Fibroblast of pulmonary artery (primary cell): ENCODE measurements at regions not wholly inside any gene's neighbourhood (a gene's known extent, or its start where the extent isn't known, plus 50 kb on each side); places are given as distances from the start of the nearest gene placed in this dataset.

Experiments
- DNase-seq: peaks from one replicate; pipeline ENCODE4 v3.0.0-alpha.2; 2010; ENCODE audit warnings: low read depth
- H3K4me3 ChIP-seq: replicated peaks from 2 replicates; pipeline ENCODE4 v1.5.1; 2011; ENCODE audit warnings: low read depth, mild to moderate bottlenecking, control low read depth, low read length, moderate library complexity
- TF ChIP-seq, protein P1 (sequence below): IDR thresholded peaks from 2 replicates; pipeline ENCODE4 v1.5.1; 2011; ENCODE audit warnings: mild to moderate bottlenecking, control low read depth, low read length, inconsistent platforms; ENCODE audit errors: missing control alignments

- H3K4me3 ChIP-seq, result no peak overlapping the region
- no peak for DNase-seq
- TF ChIP-seq, protein P1, sequence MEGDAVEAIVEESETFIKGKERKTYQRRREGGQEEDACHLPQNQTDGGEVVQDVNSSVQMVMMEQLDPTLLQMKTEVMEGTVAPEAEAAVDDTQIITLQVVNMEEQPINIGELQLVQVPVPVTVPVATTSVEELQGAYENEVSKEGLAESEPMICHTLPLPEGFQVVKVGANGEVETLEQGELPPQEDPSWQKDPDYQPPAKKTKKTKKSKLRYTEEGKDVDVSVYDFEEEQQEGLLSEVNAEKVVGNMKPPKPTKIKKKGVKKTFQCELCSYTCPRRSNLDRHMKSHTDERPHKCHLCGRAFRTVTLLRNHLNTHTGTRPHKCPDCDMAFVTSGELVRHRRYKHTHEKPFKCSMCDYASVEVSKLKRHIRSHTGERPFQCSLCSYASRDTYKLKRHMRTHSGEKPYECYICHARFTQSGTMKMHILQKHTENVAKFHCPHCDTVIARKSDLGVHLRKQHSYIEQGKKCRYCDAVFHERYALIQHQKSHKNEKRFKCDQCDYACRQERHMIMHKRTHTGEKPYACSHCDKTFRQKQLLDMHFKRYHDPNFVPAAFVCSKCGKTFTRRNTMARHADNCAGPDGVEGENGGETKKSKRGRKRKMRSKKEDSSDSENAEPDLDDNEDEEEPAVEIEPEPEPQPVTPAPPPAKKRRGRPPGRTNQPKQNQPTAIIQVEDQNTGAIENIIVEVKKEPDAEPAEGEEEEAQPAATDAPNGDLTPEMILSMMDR, result no peak
Observed at GRCh38 chr1:74835051-74835450, 102.1 kb downstream of the TYW3 start.

DNA sequence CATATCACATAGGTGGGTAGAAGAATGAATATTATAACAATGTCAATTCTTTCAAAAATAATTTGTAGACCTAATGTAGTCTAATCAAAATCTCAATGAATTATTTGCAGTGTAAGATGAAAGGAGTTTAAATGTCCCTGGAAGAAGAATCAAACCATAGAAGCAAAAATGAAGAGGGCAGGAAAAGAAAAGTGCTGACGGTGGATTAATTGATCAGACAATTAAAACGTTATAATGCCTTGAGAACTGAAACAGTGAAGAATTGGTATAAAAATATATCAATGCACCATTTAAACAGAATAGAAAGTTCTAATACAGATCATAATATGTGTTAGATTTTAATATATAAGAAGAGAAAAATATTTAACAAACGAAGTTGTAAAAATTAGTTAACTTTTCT lies 109.8 kb downstream of the TYW3 start:
- TF ChIP-seq, protein P1, result no peak

GRCh38 chr1:74847715-74848114 lies 114.8 kb downstream of the TYW3 start:
- TF ChIP-seq, protein P1, result no peak
- no peak for DNase-seq

More for the DNA sequence above, 109.8 kb downstream of the TYW3 start:
- DNase-seq, result no peak
- no peak overlapping the region for H3K4me3 ChIP-seq

DNA sequence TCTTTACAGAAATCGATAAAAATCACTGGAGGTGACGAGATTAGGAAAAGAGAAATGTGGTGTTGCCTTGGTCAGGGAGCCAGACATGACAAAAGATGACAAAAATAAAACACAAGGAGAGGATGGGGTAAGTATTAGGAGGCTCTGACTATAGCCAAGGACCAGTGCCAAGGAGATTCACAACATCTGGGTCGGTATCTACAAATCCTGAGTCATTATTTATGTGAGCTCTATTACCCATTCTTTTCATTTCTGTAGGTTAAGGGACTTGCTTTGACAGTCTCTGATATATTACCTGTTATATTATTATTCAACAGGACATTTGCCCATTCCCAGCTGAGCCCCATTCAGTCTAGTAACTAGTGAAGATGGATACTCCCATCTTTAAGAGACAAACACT lies 120.8 kb downstream of the TYW3 start:
- H3K4me3 ChIP-seq, result no peak overlapping the region
- TF ChIP-seq, protein P1, result no peak
- DNase-seq, result no peak

More at GRCh38 chr1:74847715-74848114, 114.8 kb downstream of the TYW3 start:
- no peak overlapping the region for H3K4me3 ChIP-seq

- no peak for DNase-seq
- TF ChIP-seq, protein P1, result no peak
- no peak overlapping the region for H3K4me3 ChIP-seq
Observed at GRCh38 chr1:74856174-74856573, 123.2 kb downstream of the TYW3 start.

GRCh38 chr1:74857676-74858075 lies 124.7 kb downstream of the TYW3 start:
- DNase-seq, result no peak
- TF ChIP-seq, protein P1, result no peak
- H3K4me3 ChIP-seq, result no peak overlapping the region

- TF ChIP-seq, protein P1, result no peak
- no peak overlapping the region for H3K4me3 ChIP-seq
- no peak for DNase-seq
Observed at GRCh38 chr1:74858136-74858535, 125.2 kb downstream of the TYW3 start.
